Suprapubic skin (tissue), 3 donors: ENCODE measurements at regions not wholly inside any gene's neighbourhood (a gene's known extent, or its start where the extent isn't known, plus 50 kb on each side); places are given as distances from the start of the nearest gene placed in this dataset.

Source experiments
- POLR2A ChIP-seq, 2 donors: fragments of 450-650 bp; IDR thresholded peaks; one replicate each; pipeline ENCODE4 v1.6.1; 2017; ENCODE audit warnings: antibody characterized with exemption in 2 of 2, mild to moderate bottlenecking in 2 of 2, moderate library complexity in 2 of 2
- TF ChIP-seq, protein P1 (sequence below), 2 donors: fragments of 200-600 bp in 1 of 2; fragments of 450-650 bp in 1 of 2; sonication (generic) in 1 of 2; IDR thresholded peaks; one replicate each; pipeline ENCODE4 v1.5.1; 2016 to 2019; ENCODE audit warnings: antibody characterized with exemption in 2 of 2, mild to moderate bottlenecking in 1 of 2, moderate library complexity in 1 of 2

DNA sequence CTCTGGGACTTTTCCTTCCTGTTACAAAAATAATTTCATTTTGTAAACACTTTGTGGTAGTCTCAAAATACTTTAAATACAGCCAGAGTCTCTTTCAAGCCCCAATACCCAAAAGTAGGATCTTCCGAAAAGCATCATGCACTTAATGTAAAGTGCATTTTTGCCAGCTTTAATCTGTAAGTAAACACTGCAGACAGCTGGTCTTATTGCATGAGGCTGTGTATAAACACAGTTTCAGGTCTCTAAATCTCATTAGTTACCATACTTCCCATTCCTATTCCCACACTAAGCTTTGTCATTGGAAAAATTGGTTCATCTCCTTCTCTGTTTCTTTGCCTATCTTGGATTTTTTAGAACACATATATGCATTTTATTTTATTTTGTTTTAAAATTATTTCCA is 87.6 kb upstream of the GNAI1 start:
- TF ChIP-seq, protein P1, sequence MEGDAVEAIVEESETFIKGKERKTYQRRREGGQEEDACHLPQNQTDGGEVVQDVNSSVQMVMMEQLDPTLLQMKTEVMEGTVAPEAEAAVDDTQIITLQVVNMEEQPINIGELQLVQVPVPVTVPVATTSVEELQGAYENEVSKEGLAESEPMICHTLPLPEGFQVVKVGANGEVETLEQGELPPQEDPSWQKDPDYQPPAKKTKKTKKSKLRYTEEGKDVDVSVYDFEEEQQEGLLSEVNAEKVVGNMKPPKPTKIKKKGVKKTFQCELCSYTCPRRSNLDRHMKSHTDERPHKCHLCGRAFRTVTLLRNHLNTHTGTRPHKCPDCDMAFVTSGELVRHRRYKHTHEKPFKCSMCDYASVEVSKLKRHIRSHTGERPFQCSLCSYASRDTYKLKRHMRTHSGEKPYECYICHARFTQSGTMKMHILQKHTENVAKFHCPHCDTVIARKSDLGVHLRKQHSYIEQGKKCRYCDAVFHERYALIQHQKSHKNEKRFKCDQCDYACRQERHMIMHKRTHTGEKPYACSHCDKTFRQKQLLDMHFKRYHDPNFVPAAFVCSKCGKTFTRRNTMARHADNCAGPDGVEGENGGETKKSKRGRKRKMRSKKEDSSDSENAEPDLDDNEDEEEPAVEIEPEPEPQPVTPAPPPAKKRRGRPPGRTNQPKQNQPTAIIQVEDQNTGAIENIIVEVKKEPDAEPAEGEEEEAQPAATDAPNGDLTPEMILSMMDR (IDR thresholded peaks at IDR 0.05): no peak
- no peak for TF ChIP-seq POLR2A (IDR thresholded peaks at IDR 0.05)
